ENCODE measurements at regions not wholly inside any gene's neighbourhood (a gene's known extent, or its start where the extent isn't known, plus 50 kb on each side); places are given as distances from the start of the nearest gene placed in this dataset.

- DNase-seq: no peak
Observed at GRCh38 chr1:8112611-8113261, 86.6 kb upstream of the ERRFI1 start.

DNA sequence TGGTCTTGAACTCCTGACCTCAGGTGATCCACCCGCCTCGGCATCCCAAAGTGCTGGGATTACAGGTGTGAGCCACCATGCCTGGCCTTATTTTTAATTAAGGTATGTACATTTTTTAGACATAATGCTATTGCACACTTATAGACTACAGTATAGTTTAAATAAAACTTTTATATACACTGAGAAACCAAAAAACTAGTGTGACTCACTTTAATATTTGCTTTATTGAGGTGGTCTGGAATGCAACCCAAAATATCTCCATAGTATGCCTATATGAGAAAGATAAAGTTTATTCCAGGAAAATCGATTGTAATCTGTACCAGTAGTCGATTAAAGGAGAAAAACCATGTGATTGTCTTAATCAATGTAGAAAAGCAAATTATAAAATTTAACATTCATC, 85.5 kb upstream of the ERRFI1 start:
- no peak for DNase-seq

DNA sequence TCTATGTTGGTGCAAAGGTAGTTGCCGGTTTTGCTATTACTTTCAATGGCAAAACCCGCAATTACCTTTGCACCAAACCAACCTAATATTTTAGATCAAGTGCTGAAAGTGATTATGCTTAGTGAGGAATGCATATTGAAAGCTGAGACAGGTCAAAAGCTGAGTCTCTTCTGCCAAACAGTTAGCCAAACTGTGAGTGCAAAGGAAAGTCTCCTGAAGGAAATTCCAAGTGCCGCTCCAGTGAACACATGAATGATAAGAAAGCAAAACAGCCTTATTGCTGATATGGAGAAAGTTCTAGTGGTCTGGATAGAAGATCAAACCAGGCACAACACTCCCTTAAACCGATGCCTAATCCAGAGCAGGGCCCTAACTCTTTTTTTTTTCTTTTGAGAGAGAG, 83.1 kb upstream of the ERRFI1 start:
- no peak for DNase-seq

GRCh38 chr1:8107897-8108296, 81.8 kb upstream of the ERRFI1 start:
- no peak for DNase-seq

DNA sequence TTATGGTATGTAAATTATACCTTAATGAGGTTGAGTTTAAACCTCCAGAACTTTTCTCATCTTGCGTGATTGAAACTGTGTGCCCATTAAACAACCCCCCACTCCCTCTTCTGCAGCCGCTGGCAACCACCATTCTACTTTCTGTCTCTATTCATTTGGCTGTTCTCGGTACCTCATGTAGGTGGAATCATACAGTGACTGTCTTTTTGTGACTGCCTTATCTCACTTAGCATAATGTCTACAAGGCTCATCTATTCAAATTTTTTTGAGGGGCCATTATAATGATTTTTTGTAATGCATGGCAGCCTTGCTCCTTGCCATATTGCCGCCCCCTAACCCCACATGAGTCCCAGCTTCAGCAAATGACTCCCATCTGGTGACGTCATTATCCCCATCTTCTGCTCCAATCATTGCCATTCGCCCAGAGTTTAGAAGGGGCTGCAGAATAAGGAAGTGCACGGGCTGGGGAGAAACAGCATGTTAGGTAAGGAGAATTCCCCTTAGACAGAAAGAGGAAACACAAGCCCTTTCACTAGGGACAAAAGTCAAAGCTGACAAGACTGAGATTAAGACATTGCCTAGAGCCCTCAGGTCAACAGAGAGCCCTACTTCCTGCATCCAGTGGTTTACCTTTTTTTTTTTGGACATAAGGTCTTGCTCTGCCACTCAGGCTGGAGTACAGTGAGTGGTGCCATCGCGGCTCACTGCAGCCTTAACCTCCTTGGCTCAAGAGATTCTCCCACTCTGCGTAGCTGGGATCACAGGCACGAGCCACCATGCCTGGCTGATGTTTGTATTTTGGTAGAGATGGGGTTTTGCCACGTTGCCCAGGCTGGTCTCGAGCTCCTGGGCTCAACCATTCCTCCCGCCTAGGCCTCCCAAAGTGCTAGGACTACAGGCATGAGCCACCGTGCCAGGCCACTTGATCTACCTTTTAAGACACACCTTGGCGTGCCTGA, 78.4 kb upstream of the ERRFI1 start:
- DNase-seq: no peak

DNA sequence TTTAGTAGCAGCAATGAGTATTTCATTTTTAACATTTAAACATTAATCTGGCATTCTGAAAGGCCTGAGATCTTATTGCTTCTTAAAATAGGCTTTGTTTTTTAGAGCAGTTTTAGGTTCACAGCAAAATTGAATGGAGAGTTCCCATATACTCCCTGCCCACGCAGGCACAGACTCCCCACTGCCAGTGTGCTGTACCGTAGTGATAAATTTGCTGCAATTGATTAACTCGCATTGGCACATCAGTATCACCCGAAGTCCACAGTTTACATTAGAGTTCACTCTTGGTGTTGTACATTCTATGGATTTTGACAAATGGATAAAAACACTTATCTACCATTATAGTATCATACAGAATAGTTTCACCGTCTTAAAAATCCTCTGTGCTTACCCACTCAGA, 71.8 kb upstream of the ERRFI1 start:
- DNase-seq: no peak

DNA sequence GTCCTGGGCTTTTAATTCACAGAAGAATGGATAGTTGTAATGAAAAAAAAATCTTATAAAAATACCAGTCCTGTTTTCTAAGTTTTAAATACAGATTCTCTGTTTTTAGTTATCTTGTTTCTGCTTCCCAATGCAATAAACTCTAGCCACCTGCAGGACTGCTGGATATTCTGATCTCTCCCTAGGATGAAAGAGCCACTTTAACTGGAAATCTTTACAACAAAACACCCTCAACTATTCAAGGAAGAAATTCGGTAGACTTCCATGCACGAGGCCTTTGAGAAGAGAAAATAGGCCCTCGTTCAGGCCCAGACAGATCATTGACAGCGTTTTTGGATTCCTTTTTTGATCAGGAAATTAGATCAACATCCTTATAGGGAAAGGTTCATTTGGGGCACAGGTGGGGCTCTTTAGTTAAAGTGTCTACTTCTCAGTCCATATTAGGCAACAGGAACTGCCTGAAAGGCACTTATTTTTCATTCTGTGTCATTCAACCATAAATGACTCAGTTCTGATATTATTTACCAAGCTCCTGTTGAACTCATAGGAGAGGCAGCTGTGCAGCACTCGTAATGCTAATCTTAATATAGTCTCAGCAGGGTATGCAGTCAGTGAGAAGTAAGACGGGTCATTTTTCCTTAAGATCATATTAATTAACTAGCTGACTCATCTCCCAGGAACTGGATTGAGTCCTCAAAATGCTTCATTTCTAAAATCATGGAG, 71.1 kb upstream of the ERRFI1 start:
- DNase-seq: peak; percentile 90

DNA sequence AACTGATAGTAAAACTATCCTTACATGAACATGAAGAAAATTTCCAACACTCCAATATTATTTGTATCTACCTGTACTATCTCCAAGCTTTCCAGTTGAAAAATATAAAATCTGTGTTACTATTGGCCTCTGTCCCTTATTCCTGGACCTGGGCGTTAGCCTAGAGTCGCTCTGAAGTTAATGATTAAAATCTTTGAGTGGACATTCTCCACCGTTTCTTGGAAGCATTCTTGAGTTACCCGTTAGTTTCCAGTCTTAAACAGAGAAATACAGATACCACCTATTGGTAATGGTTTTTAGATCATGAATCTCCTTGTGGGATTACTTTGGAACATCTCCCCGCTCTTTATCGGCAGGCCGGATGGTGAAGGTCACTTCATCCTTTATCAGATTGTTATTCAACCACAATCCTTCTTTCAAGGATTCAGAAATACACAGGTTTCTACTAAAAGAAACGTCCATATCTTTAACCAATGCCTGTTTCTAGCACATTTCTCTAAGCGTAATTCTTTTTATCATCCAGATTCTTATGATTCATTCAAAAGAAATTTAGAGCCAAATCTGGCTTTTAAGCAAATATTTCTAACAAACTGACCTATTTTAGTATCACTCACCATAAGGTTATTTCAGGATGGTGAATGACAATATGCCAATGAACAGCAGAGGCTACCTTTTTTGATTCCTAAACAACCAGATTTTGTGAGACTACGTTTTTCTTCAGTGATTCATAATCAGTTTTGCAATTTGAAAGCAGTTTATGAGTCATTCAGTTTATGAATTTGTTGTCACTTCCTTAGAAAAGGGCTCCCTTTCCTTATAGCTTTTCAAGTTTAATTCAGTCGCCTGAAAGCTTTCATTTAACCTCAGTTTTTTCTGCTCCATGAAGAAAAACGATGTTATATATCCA, 70.2 kb upstream of the ERRFI1 start:
- no peak for DNase-seq

DNA sequence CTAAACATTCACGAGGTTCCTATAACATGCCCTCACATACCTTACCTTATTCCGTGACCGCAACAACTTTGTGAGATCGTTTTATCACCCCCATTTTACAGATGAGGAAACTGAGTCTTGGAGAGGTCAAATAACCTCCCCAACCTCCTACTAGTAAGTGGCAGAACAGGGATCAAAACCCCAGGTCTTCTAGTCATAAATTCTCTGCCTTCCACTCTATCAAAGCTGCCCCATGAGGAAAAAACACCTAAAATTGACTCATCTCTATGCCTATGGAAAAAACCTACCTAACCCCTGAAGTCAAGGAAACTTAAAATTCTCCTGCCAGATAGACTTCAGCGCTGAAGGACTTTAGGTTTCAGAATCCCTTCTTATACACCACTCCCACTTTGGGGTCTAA, 69.5 kb upstream of the ERRFI1 start:
- no peak for DNase-seq

GRCh38 chr1:8094481-8095241, 68.6 kb upstream of the ERRFI1 start:
- no peak for DNase-seq

DNA sequence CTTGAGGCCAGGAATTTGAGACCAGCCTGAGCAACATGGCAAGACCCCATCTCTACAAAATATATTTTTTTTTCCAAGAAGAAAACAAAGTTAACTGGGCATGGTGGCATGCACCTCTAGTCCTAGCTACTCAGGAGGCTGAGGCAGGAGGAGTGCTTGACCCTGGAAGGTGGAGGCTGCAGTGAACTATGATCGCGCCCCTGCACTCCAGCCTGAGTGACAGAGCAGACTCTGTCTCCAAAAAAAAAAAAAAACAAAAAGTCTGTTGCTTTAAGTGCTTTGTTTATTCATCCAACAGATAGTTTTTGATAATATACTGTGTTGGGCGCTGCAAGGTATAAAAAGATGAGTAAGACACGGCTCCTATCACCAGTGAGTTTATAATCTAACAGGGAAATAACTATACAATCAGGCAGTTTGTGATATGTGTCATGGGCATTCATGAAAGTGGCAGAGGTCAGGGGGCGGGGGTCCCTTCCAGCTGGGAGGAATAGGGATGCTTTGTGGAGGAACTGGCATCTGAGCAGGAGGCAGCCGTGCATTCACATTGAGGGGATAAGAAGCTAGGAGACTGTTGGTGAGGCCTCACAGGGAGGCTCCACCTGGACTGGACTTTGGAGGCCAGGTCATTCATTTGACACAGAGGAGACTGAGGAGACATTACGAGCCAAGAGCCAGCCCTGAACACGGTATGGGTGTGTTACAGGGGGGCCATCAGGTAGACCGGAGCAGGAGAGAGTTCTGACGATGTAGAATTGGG, 67.3 kb upstream of the ERRFI1 start:
- DNase-seq: no peak

- DNase-seq: no peak
Observed at GRCh38 chr1:8092657-8093056, 66.5 kb upstream of the ERRFI1 start.

DNA sequence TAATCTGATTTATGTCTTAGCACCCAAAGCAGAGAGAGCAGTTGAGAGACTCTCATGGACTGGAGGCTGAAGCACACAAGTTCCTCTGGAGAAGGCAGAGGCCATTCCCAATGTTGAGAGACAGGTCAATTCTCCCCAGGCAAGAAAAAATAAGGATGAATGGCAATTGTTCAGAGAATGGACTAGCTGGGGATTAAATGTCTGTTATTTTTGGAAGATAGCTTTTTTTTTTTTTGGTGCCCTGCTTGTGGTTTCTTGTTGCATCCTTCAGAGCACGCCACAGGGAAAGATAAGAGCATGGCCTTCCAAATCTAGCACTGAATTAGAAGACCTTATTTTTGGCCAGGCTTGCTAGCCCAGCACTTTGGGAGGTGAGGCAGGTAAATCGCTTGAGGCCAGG, 65.6 kb upstream of the ERRFI1 start:
- DNase-seq: no peak

DNA sequence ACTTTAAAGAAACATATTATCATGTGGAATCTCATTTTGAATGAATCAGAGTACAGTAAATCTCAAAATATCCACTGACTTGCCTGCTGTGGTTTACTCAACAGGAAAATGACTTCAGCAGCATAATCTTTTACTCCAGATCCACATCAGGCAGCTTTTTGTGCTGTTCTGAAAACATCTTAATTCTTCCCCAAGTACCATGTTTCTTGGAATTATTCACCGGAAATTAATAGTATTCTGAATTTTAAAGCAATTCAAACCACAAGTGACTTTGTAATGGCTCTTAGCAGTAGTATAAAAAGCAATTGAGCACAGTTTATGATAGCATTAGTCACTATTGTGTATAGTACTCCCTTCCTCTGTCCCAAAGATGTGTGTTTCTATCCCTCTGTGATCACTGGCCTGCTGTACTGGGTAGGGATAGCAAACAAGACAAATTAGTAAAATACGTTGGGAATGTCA, 64.2 kb upstream of the ERRFI1 start:
- DNase-seq: no peak

DNA sequence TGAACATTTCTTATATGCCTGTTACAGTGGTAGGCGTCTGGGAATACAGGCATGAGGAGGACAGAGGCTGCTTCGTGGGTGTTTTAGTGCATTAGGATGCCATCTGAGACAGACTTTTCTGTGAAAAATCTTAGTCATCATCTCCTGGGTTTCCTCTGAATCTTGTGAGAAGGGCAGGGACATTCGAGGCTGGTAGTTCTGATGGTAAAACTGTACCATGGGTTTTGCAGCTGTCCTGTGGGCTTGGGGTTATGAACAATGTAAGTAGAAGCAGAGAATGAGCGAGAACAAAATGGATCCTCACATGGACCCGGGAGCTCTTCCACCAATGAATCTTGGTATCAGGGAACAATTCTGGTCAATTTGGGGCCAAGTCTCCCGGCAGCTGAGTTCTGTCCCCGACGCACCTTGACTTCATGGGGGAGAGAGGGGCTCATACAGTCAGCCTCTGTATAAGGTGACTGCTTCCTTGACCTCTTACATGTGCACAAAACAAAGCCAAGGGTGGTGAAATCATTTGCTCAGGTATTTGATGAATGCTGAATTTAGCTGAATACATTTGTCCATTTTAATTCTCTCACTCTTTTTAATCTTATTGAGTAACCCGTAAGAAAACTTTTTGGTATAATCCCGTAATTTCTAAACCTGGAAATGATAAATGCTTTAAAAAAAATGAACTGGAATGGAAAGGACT, 63.6 kb upstream of the ERRFI1 start:
- no peak for DNase-seq

GRCh38 chr1:8086055-8086454, 59.9 kb upstream of the ERRFI1 start:
- DNase-seq: no peak

DNA sequence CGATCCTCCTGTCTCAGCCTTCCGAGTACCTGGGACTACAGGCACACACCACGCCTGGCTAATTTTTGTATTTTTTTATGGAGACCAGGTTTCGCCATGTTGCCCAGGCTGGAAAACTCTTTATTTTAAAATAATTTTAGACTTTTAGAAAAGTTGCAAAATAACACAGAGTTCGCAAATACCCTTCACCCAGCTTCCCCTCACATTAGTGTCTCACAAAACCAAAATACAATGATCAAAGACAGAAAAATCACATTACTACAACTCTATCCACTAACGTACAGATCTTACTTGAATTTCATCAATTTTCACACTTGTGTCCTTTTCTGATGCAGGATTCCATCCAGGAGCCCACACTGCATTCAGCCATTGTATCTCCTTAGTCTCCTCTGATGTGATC, 58.8 kb upstream of the ERRFI1 start:
- DNase-seq: no peak

GRCh38 chr1:8083739-8084484, 57.8 kb upstream of the ERRFI1 start:
- DNase-seq: no peak

DNA sequence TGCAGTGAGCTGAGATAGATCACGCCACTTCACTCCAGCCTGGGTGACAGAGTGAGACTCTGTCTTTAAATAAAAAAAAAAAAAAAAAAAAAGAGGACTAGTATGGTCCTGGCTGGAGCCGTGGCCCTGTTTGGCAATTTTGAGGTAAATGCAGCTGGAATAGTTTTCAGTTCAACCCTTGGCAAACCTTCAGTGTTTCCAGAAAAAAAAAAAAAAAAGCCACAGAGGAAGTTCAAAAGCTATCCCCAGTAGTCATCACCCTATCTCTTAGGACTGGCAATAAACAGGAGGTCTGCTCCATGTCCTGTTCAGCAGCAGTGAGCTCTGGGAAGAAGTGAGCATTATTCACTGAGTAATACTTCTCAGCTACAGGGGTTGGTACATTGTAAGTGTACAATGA, 56.8 kb upstream of the ERRFI1 start:
- DNase-seq: no peak

All from NCI-H2029 (cell line).